ENCODE measurements at regions not wholly inside any gene's neighbourhood (a gene's known extent, or its start where the extent isn't known, plus 50 kb on each side); places are given as distances from the start of the nearest gene placed in this dataset.
A peak's percentile ranks its signal among the peaks of the same experiment; 100 is the strongest.

DNA sequence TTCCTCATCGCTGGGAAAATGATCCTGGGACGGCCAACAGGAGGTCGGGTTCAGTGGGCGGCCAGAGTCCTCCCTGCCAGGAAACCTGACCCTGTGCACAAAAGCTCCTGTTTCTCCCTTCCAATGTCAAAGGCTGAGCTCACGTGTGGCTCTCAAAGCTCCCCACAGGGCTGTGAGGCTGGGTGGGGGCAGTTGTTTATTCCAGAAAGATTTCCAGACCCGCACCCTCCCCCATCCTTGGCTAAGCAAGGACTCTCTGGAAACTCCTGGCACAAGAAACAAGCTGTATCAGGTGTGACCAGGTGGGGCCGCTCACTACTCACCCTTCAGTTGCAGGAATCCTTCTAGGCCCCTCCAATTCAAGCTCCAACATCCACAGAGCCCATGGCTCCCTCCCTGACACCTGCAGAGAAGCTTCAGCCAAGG lies 131.9 kb downstream of the SHANK2 start:
- H3K9me3 Mint-ChIP-seq (ENCODE audit: unreplicated experiment): peaks cover 7% of the 10 kb centered on the region
- no peak overlapping the region for H3K27ac Mint-ChIP-seq (ENCODE audit: unreplicated experiment)
- no peak overlapping the region for H3K4me3 Mint-ChIP-seq (ENCODE audit: unreplicated experiment)
- H3K4me1 Mint-ChIP-seq (ENCODE audit: unreplicated experiment): peaks cover 3% of the 10 kb centered on the region
- peak; percentile 24 for TF ChIP-seq CTCF (IDR thresholded peaks at IDR 0.05)
- no peaks in the 10 kb centered on the region for H3K36me3 Mint-ChIP-seq (ENCODE audit: unreplicated experiment)
- H3K27me3 Mint-ChIP-seq (ENCODE audit: unreplicated experiment): peaks cover 14% of the 10 kb centered on the region
- no peak for DNase-seq (ENCODE audit: extremely low spot score, unreplicated experiment)

- Mint-ChIP-seq H3K4me1 (ENCODE audit: unreplicated experiment) (peaks cover 3% of the 10 kb centered on the region), H3K36me3 (ENCODE audit: unreplicated experiment) (no peaks in the 10 kb centered on the region), H3K27ac (ENCODE audit: unreplicated experiment) (no peak overlapping the region), H3K27me3 (ENCODE audit: unreplicated experiment) (peaks cover 14% of the 10 kb centered on the region), H3K4me3 (ENCODE audit: unreplicated experiment) (no peak overlapping the region), H3K9me3 (ENCODE audit: unreplicated experiment) (peaks cover 2% of the 10 kb centered on the region)
- TF ChIP-seq CTCF (IDR thresholded peaks at IDR 0.05): no peak
- no peak for DNase-seq (ENCODE audit: extremely low spot score, unreplicated experiment)
Observed at GRCh38 chr11:71119656-71120269, 132.6 kb downstream of the SHANK2 start.

GRCh38 chr11:71118671-71119250 lies 133.6 kb downstream of the SHANK2 start:
- no peaks in the 10 kb centered on the region for H3K36me3 Mint-ChIP-seq (ENCODE audit: unreplicated experiment)
- peaks cover 3% of the 10 kb centered on the region for H3K4me1 Mint-ChIP-seq (ENCODE audit: unreplicated experiment)
- H3K27me3 Mint-ChIP-seq (ENCODE audit: unreplicated experiment): peaks cover 18% of the 10 kb centered on the region
- DNase-seq (ENCODE audit: extremely low spot score, unreplicated experiment): no peak
- no peak overlapping the region for H3K27ac Mint-ChIP-seq (ENCODE audit: unreplicated experiment)
- TF ChIP-seq CTCF (IDR thresholded peaks at IDR 0.05): no peak
- H3K9me3 Mint-ChIP-seq (ENCODE audit: unreplicated experiment): no peaks in the 10 kb centered on the region
- no peak overlapping the region for H3K4me3 Mint-ChIP-seq (ENCODE audit: unreplicated experiment)

GRCh38 chr11:71117311-71117710 lies 135.1 kb downstream of the SHANK2 start:
- Mint-ChIP-seq H3K4me3 (ENCODE audit: unreplicated experiment) (no peak overlapping the region), H3K27ac (ENCODE audit: unreplicated experiment) (no peak overlapping the region), H3K9me3 (ENCODE audit: unreplicated experiment) (no peaks in the 10 kb centered on the region), H3K36me3 (ENCODE audit: unreplicated experiment) (no peaks in the 10 kb centered on the region), H3K4me1 (ENCODE audit: unreplicated experiment) (peaks cover 3% of the 10 kb centered on the region), H3K27me3 (ENCODE audit: unreplicated experiment) (peaks cover 22% of the 10 kb centered on the region)
- DNase-seq (ENCODE audit: extremely low spot score, unreplicated experiment): no peak
- no peak for TF ChIP-seq CTCF (IDR thresholded peaks at IDR 0.05)

DNA sequence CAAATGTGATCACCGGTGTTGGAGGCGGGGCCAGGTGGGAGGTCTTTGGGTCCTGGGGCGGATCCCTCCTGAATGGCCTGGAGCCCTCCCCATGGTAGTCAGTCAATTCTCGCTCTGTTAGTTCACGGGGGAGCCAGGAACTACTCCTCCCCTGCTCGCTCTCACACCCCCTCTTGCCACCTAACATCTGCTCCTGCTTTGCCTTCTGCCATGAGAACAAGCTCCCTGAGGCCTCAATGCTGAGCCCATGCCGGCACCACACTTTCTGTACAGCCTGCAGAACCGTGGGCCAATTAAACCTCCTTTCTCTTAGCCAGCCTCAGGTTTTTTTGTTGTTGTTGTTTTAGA lies 135.7 kb downstream of the SHANK2 start:
- no peak overlapping the region for H3K27ac Mint-ChIP-seq (ENCODE audit: unreplicated experiment)
- H3K36me3 Mint-ChIP-seq (ENCODE audit: unreplicated experiment): no peaks in the 10 kb centered on the region
- H3K27me3 Mint-ChIP-seq (ENCODE audit: unreplicated experiment): peaks cover 23% of the 10 kb centered on the region
- no peak for TF ChIP-seq CTCF (IDR thresholded peaks at IDR 0.05)
- no peaks in the 10 kb centered on the region for H3K9me3 Mint-ChIP-seq (ENCODE audit: unreplicated experiment)
- no peak for DNase-seq (ENCODE audit: extremely low spot score, unreplicated experiment)
- peaks cover 3% of the 10 kb centered on the region for H3K4me1 Mint-ChIP-seq (ENCODE audit: unreplicated experiment)
- no peak overlapping the region for H3K4me3 Mint-ChIP-seq (ENCODE audit: unreplicated experiment)

All from osteocyte (in vitro differentiated cells).